Calu3 (cell line): ENCODE measurements at regions not wholly inside any gene's neighbourhood (a gene's known extent, or its start where the extent isn't known, plus 50 kb on each side); places are given as distances from the start of the nearest gene placed in this dataset.

Source experiments
- BruUV-seq: library from RNA; stranded (reverse); fragments of 400-500 nt; replicated peaks from 2 replicates; lab custom pipeline; 2021; lab: Mats Ljungman, UMichigan
- CTCF ChIA-PET: fragments of 300-600 bp; sonication (Branson Sonifier 250); formaldehyde crosslinking; loops from one replicate; lab custom pipeline; 2022; ENCODE audit warnings: antibody characterized with exemption; lab: Charles Lee
- DNase-seq: peaks from one replicate; pipeline ENCODE4 v3.0.0; 2022
- H3K27ac Mint-ChIP-seq: one replicate; pipeline ENCODE4 v1.8.0; 2022; ENCODE audit warnings: mixed read lengths; ENCODE audit not compliant: unreplicated experiment
- H3K27me3 Mint-ChIP-seq: one replicate; pipeline ENCODE4 v1.8.0; 2022; ENCODE audit warnings: mixed read lengths; ENCODE audit not compliant: unreplicated experiment
- H3K36me3 Mint-ChIP-seq: one replicate; pipeline ENCODE4 v1.8.0; 2022; ENCODE audit warnings: mild to moderate bottlenecking, moderate library complexity, mixed read lengths; ENCODE audit not compliant: insufficient read depth, unreplicated experiment
- H3K4me1 Mint-ChIP-seq: one replicate; pipeline ENCODE4 v1.8.0; 2022; ENCODE audit warnings: mild to moderate bottlenecking, low read depth, mixed read lengths; ENCODE audit not compliant: unreplicated experiment
- H3K4me3 Mint-ChIP-seq: one replicate; pipeline ENCODE4 v1.8.0; 2022; ENCODE audit warnings: mild to moderate bottlenecking, low read depth, moderate library complexity, mixed read lengths; ENCODE audit not compliant: unreplicated experiment
- H3K9me3 Mint-ChIP-seq: one replicate; pipeline ENCODE4 v1.8.0; 2022; ENCODE audit warnings: low read depth, mixed read lengths; ENCODE audit not compliant: unreplicated experiment
- intact Hi-C: fragments of 100-400 bp; cut with micrococcal nuclease; formaldehyde crosslinking; loops from one replicate; pipeline ENCODE4 v1.10.0; 2022; ENCODE audit not compliant: unreplicated experiment
- TF ChIP-seq, protein P1 (sequence below): fragments of 200-600 bp; IDR thresholded peaks from one replicate; pipeline ENCODE4 v1.8.0; 2022; ENCODE audit warnings: antibody characterized with exemption; ENCODE audit not compliant: unreplicated experiment

DNA sequence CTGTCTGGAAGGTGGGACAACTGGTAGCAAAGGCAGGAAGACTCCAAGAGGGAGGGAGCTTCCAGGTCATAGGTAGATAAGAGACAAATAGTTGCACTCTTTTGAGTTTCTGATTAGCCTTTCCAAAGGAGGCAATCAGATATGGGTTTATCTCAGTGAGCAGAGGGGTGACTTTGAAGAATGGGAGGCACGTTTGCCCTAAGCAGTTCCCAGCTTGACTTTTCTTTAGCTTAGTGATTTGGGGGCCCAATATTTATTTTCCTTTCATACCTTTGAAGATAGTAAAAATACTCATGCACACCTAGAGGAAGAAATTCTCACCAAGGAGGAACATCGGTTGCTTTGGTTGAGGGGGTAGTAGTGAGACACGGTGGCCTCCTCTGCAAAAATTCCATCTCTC lies 212.1 kb upstream of the SVIL start:
- Mint-ChIP-seq H3K9me3 (no peaks in the 10 kb centered on the region), H3K27ac (no peak overlapping the region), H3K4me3 (no peak overlapping the region), H3K4me1 (peaks cover 19% of the 10 kb centered on the region), H3K36me3 (peaks cover 4% of the 10 kb centered on the region), H3K27me3 (no peaks in the 10 kb centered on the region)
- TF ChIP-seq, protein P1, sequence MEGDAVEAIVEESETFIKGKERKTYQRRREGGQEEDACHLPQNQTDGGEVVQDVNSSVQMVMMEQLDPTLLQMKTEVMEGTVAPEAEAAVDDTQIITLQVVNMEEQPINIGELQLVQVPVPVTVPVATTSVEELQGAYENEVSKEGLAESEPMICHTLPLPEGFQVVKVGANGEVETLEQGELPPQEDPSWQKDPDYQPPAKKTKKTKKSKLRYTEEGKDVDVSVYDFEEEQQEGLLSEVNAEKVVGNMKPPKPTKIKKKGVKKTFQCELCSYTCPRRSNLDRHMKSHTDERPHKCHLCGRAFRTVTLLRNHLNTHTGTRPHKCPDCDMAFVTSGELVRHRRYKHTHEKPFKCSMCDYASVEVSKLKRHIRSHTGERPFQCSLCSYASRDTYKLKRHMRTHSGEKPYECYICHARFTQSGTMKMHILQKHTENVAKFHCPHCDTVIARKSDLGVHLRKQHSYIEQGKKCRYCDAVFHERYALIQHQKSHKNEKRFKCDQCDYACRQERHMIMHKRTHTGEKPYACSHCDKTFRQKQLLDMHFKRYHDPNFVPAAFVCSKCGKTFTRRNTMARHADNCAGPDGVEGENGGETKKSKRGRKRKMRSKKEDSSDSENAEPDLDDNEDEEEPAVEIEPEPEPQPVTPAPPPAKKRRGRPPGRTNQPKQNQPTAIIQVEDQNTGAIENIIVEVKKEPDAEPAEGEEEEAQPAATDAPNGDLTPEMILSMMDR: no peak
- BruUV-seq: no TSS peak
- CTCF ChIA-PET: no interaction called here
- intact Hi-C loops: no loop called here
- no peak for DNase-seq

DNA sequence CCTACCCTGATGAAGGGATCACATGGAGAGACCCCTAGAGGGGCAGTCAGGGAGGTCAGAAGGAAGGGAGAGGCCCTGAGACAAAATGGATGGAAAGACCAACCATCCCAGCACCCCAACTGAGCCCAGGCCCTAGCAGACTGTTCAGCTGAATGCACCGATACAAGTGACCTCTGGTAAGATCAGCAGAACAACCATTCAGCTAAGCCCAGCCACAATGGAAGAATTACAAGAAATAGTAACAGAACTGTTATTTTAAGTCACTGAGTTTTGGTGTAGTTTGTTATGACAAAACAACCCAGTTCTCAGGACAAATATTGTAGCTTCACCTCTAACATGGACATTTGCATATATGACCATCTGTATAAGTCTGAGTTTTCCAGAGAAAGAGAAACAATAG lies 210.4 kb upstream of the SVIL start:
- intact Hi-C loops: no loop called here
- BruUV-seq: no TSS peak
- Mint-ChIP-seq H3K4me1 (peaks cover 35% of the 10 kb centered on the region), H3K27ac (no peak overlapping the region), H3K9me3 (no peaks in the 10 kb centered on the region), H3K27me3 (no peaks in the 10 kb centered on the region), H3K4me3 (no peak overlapping the region), H3K36me3 (peaks cover 4% of the 10 kb centered on the region)
- DNase-seq: no peak
- CTCF ChIA-PET: no interaction called here
- TF ChIP-seq, protein P1: no peak

DNA sequence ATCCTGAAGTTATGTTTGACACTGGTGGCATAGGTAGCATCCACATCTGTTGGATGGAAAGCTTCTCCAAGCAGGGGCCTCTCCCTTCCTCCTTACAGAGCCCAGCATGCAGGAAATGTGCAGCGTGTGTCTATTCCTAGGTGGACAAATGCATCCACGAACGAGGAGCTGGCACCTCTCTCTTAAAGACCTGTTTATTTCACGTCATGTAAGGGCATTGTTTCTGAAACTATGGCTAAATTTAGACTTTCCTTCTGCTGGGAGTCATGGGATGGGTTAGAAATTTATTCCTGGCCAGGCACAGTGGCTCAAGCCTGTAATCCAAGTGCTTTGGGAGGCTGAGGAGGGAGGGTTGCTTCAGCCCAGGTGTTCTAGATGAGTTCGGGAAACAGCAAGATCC lies 208.4 kb upstream of the SVIL start:
- CTCF ChIA-PET: no interaction called here
- no peaks in the 10 kb centered on the region for H3K27me3 Mint-ChIP-seq
- no peaks in the 10 kb centered on the region for H3K36me3 Mint-ChIP-seq
- TF ChIP-seq, protein P1: no peak
- H3K27ac Mint-ChIP-seq: no peak overlapping the region
- peaks cover 25% of the 10 kb centered on the region for H3K4me1 Mint-ChIP-seq
- BruUV-seq: no TSS peak
- no peaks in the 10 kb centered on the region for H3K9me3 Mint-ChIP-seq
- no peak overlapping the region for H3K4me3 Mint-ChIP-seq
- intact Hi-C loops: no loop called here
- no peak for DNase-seq

DNA sequence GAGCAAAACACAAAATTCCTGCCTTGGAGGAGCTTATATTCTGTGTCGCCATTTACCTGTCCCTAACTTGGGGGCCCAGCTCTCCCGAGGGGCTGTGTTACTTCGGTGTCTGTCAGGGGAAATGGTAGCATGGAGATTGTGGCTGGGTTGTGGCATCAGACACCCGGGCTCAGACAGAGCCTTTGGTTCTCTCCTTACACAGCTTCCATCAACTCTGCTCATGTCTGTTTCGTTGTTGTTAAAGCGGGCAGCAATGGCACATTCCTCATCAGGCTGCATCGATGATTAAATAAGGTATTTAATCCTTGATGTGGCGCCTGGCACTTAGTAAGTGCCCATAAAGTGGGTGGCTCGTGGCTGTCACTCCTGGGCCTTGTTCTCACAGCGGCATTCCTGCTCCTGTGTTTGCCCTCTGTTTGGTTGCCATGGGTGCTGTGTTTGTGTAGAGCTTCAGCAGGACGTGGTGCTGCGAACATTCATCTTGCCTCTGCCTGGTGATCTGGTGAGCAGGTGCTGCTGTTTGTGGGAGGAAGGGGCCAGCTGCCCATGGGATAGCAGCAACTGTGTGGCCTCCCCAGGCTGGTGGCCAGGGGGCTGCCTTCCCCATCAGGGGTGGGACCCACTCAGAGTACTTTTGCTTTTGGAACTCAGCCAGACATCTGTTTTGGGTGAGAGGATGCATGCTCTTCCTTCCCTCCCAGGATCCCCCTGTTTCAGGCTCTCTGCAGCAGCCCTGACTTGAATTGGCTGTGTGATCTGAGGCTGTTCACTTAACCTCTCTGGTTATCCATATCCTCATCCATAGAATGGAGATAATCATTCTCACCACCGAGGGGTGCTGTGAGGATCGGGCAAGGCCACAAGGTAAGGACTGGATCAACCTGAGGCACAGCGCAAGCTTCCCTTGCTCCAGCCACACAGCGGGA lies 207.2 kb upstream of the SVIL start:
- no peak overlapping the region for H3K4me3 Mint-ChIP-seq
- peak overlapping the region; percentile 69 for H3K27ac Mint-ChIP-seq
- DNase-seq: peak; percentile 74
- intact Hi-C loops: no loop called here
- CTCF ChIA-PET: interaction anchor here (0.5 kb wide), 1 partner anchor 76 kb away, joined by 7 read pairs; no protein-coding TSS in a partner anchor
- TF ChIP-seq, protein P1: no peak
- no peaks in the 10 kb centered on the region for H3K27me3 Mint-ChIP-seq
- no TSS peak for BruUV-seq
- no peaks in the 10 kb centered on the region for H3K9me3 Mint-ChIP-seq
- peaks cover 25% of the 10 kb centered on the region for H3K4me1 Mint-ChIP-seq
- H3K36me3 Mint-ChIP-seq: no peaks in the 10 kb centered on the region
